ENCODE measurements at regions not wholly inside any gene's neighbourhood (a gene's known extent, or its start where the extent isn't known, plus 50 kb on each side); places are given as distances from the start of the nearest gene placed in this dataset.
A peak's percentile ranks its signal among the peaks of the same experiment; 100 is the strongest.
"Not testable (repeated sequence)": the region's sequence is repeated elsewhere in the genome, so short reads cannot be mapped to it uniquely, and the experiment has no call there.

GRCh38 chr5:86228147-86228546 is 389.6 kb upstream of the COX7C start:
- Histone ChIP-seq H3K27ac (no peak overlapping the region), H3K27me3 (no peaks in the 10 kb centered on the region), H3K36me3 (no peaks in the 10 kb centered on the region), H3K4me3 (no peak overlapping the region), H3K9me3 (no peaks in the 10 kb centered on the region), H3K4me1 (no peaks in the 10 kb centered on the region)
- no peak for ATAC-seq (ENCODE audit: low FRiP score in 2 of 2)
- no peak for DNase-seq
- TF ChIP-seq POLR2A (IDR thresholded peaks at IDR 0.05), result no peak
- TF ChIP-seq POLR2AphosphoS5 (IDR thresholded peaks at IDR 0.05), result no peak
- no peak for TF ChIP-seq CTCF (IDR thresholded peaks at IDR 0.05)
- no peak for TF ChIP-seq EP300 (IDR thresholded peaks at IDR 0.05)

GRCh38 chr5:86232246-86232645 is 385.5 kb upstream of the COX7C start:
- H3K4me1 ChIP-seq, result no peaks in the 10 kb centered on the region
- no peaks in the 10 kb centered on the region for H3K36me3 ChIP-seq
- ATAC-seq (ENCODE audit: low FRiP score in 2 of 2) (no peak), DNase-seq (peak in 1 of 2 donors; percentile 39)
- H3K27ac ChIP-seq, result no peak overlapping the region
- no peaks in the 10 kb centered on the region for H3K9me3 ChIP-seq
- WGBS, 2 donors, result 91 to 93% methylated on average over 11 of the region's 11 CpGs
- TF ChIP-seq CTCF (IDR thresholded peaks at IDR 0.05), result no peak
- no peak for TF ChIP-seq POLR2AphosphoS5 (IDR thresholded peaks at IDR 0.05)
- no peak for TF ChIP-seq EP300 (IDR thresholded peaks at IDR 0.05)
- TF ChIP-seq POLR2A (IDR thresholded peaks at IDR 0.05), result no peak
- H3K4me3 ChIP-seq, result no peak overlapping the region
- H3K27me3 ChIP-seq, result no peaks in the 10 kb centered on the region

- H3K27me3 ChIP-seq, result no peaks in the 10 kb centered on the region
- H3K27ac ChIP-seq, result no peak overlapping the region
- no peak for DNase-seq
- WGBS, 2 donors, result 0% methylated on average over 1 of the region's 1 CpG
- no peak overlapping the region for H3K4me3 ChIP-seq
- no peaks in the 10 kb centered on the region for H3K36me3 ChIP-seq
- no peak for ATAC-seq (ENCODE audit: low FRiP score in 2 of 2)
- TF ChIP-seq CTCF (IDR thresholded peaks at IDR 0.05) (no peak), EP300 (IDR thresholded peaks at IDR 0.05) (no peak), POLR2A (IDR thresholded peaks at IDR 0.05) (no peak), POLR2AphosphoS5 (IDR thresholded peaks at IDR 0.05) (no peak)
- no peaks in the 10 kb centered on the region for H3K4me1 ChIP-seq
- no peaks in the 10 kb centered on the region for H3K9me3 ChIP-seq
Observed at GRCh38 chr5:86244153-86244552, 373.6 kb upstream of the COX7C start.

- DNase-seq, result no peak
- H3K9me3 ChIP-seq, result no peaks in the 10 kb centered on the region
- no peak overlapping the region for H3K4me3 ChIP-seq
- no peak overlapping the region for H3K27ac ChIP-seq
- H3K36me3 ChIP-seq, result no peaks in the 10 kb centered on the region
- no peak for ATAC-seq (ENCODE audit: low FRiP score in 2 of 2)
- TF ChIP-seq POLR2AphosphoS5 (IDR thresholded peaks at IDR 0.05) (no peak), CTCF (IDR thresholded peaks at IDR 0.05) (no peak), EP300 (IDR thresholded peaks at IDR 0.05) (no peak), POLR2A (IDR thresholded peaks at IDR 0.05) (no peak)
- no peaks in the 10 kb centered on the region for H3K27me3 ChIP-seq
- no peaks in the 10 kb centered on the region for H3K4me1 ChIP-seq
Observed at GRCh38 chr5:86257871-86258270, 359.9 kb upstream of the COX7C start.

GRCh38 chr5:86284400-86285190 is 333.1 kb upstream of the COX7C start:
- H3K4me1 ChIP-seq; H3K27ac ChIP-seq; H3K9me3 ChIP-seq; H3K4me3 ChIP-seq; H3K36me3 ChIP-seq; H3K27me3 ChIP-seq; ATAC-seq (ENCODE audit: low FRiP score in 2 of 2); DNase-seq: not testable (repeated sequence)
- 54 to 76% methylated on average over 3 of the region's 3 CpGs for WGBS, 2 donors

- not testable (repeated sequence) for H3K4me3 ChIP-seq
Observed at GRCh38 chr5:86287437-86287836, 330.3 kb upstream of the COX7C start.

GRCh38 chr5:86289786-86290185 is 328.0 kb upstream of the COX7C start:
- 89% methylated on average over 7 to 9 of the region's 9 CpGs for WGBS, 2 donors
- H3K27me3 ChIP-seq; ATAC-seq (ENCODE audit: low FRiP score in 2 of 2); H3K9me3 ChIP-seq; H3K4me1 ChIP-seq; H3K36me3 ChIP-seq; H3K4me3 ChIP-seq; H3K27ac ChIP-seq: not testable (repeated sequence)
- peak in 1 of 2 donors; percentile 47 for DNase-seq

More at GRCh38 chr5:86287437-86287836, 330.3 kb upstream of the COX7C start:
- not testable (repeated sequence) for H3K9me3 ChIP-seq; H3K27ac ChIP-seq; H3K27me3 ChIP-seq; DNase-seq; ATAC-seq (ENCODE audit: low FRiP score in 2 of 2); H3K36me3 ChIP-seq; H3K4me1 ChIP-seq
- 45 to 64% methylated on average over 2 of the region's 2 CpGs for WGBS, 2 donors

GRCh38 chr5:86292811-86293210 is 324.9 kb upstream of the COX7C start:
- WGBS, 2 donors, result 85 to 86% methylated on average over 5 to 6 of the region's 6 CpGs
- not testable (repeated sequence) for H3K4me1 ChIP-seq; H3K9me3 ChIP-seq; H3K4me3 ChIP-seq; H3K27ac ChIP-seq; ATAC-seq (ENCODE audit: low FRiP score in 2 of 2); DNase-seq; H3K27me3 ChIP-seq; H3K36me3 ChIP-seq

- not testable (repeated sequence) for H3K27ac ChIP-seq; H3K27me3 ChIP-seq; DNase-seq; ATAC-seq (ENCODE audit: low FRiP score in 2 of 2); H3K4me1 ChIP-seq; H3K36me3 ChIP-seq; H3K4me3 ChIP-seq; H3K9me3 ChIP-seq
- 69 to 81% methylated on average over 1 of the region's 1 CpG for WGBS, 2 donors
Observed at GRCh38 chr5:86302643-86303042, 315.1 kb upstream of the COX7C start.

Measured in upper lobe of left lung (tissue), 6 donors.